GM19240 (cell line): ENCODE measurements at regions not wholly inside any gene's neighbourhood (a gene's known extent, or its start where the extent isn't known, plus 50 kb on each side); places are given as distances from the start of the nearest gene placed in this dataset.

Source experiments
- DNase-seq: peaks from one replicate; pipeline ENCODE4 v3.0.0; 2011; ENCODE audit warnings: low spot score; ENCODE audit not compliant: insufficient read length

DNA sequence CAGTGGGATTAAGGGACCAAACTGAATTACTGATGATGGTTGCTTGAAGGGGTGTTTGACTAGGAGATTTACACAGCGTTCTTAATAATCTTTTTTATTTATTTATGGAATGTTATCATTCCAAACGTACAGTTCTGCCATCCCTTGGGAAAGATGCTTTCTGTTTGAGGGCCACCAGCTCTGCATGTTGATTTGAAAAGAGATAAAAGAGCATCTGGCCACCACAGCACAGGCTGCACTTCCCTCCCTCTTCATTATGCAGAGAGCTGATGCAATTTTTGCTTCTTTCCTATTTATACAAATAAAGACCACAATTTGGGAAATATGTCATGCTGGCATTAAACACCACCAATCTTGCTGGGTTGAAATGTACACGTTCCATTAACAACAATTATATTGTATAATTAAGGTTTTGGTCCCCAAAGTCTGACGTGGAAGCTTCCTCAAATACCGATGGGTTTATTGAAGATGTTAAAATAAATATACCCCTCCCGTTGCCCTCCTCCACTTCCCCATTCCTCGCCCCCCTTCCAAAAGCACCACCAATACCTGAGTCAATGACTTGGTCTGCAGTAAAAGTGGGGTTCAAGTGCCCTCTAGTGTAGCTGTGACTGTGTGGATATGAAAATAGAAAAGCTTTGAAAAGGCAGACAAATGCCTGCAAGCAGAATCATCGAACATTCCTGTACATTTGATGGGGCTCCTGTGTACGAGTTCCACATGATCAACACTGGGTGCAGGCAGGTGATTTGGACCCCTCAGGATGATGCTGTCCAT is 211.9 kb downstream of the HRH4 start:
- no peak for DNase-seq

DNA sequence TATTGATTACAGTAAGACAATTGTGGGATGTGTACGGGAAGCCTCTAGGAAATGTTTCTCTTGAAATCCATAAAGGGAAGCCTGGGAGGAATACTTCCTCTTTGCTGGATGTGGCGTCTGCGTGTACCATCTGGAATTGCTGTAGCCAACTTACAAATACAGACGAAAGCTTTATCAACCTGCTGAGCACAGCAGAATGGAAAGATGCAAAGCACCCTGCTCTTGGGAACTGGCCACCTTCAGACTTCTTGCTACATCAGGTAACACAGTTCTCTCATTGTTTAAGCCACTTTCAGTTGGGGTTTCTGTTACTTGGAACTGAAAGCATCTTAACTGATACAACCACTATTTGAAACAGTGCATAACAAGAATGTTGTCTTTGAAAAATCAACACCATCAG is 213.8 kb downstream of the HRH4 start:
- DNase-seq = no peak

- DNase-seq = no peak
Measured at GRCh38 chr18:24674605-24675004, 214.2 kb downstream of the HRH4 start.

- DNase-seq = no peak
Measured at GRCh38 chr18:24677011-24677410, 216.6 kb downstream of the HRH4 start.

GRCh38 chr18:24678107-24678506 is 217.7 kb downstream of the HRH4 start:
- DNase-seq = no peak

GRCh38 chr18:24678626-24679025 is 218.2 kb downstream of the HRH4 start:
- DNase-seq = no peak

GRCh38 chr18:24679062-24679461 is 218.6 kb downstream of the HRH4 start:
- DNase-seq = no peak

GRCh38 chr18:24683925-24684324 is 223.5 kb downstream of the HRH4 start:
- no peak for DNase-seq

DNA sequence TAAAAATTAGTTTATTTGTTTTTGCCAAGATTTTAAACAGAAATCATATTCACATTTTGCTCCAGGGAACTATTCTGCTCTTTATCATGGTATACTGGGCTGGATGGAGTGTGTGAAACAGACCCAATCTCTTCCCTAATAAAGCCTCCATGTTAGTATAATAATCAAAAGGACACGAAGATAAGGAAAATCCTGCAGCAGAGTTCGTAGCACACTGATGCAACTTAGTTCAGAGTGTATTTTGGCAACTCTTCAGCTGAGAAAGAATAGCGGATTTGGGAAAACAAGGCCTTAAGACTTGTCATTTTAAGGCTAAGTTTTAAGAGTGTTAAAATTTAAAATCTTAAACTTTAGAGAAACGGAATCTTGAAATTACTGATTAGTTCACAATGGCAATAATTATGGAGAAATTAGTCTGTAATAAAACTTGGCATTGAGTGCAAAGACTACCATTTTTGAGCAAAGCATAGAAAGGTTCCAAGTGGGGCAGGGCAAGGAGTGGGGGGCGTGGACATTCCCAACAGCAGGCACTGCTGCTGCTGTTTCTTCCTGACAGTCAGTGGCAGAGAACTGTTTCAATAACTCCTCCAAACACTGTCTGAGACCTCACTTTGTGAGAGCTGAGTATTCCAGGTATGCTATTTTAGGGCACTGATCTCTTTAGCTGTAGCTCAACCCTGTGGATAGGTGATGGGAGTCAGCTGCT is 225.0 kb downstream of the HRH4 start:
- DNase-seq = no peak

DNA sequence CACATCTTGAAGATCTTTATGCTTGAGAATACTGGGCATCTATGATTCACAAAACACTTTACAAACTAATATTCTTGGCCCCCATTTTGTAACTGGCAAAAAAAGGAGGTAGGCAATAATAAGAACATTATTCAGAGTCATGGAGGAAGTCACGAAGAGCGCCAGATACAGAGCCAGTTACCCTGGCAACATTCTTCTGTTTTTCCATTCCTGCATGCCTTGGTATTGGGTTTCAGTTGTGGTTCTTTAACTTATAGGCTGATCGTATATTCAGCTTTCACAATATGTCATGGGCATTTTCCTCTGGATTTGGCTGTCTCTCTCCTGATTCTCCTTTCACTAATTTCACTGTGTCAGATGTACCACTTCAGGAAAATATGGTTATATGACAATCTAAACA is 234.7 kb downstream of the HRH4 start:
- no peak for DNase-seq

- DNase-seq = no peak
Measured at GRCh38 chr18:24702001-24702515, 241.6 kb downstream of the HRH4 start.

DNA sequence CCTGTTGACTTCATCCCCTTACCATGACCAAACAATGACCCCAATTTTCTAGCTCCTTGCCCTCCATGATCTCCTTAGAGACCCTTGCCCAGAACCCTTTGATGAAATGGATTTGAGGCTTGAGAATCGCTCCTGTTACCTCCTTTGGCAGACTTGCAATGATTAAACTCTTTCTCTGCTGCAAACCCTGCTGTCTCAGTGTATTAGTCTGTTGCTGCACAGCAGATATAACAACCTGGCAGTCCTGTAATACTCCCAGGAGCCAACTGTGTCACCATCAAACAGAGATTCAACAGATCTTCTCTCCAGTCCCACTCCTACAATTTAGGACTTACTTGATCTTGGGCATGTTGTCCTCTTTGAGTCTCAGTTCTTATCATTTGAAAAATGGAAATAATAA is 242.9 kb downstream of the HRH4 start:
- no peak for DNase-seq

- no peak for DNase-seq
Measured at GRCh38 chr18:24704946-24705630, 244.7 kb downstream of the HRH4 start.

DNA sequence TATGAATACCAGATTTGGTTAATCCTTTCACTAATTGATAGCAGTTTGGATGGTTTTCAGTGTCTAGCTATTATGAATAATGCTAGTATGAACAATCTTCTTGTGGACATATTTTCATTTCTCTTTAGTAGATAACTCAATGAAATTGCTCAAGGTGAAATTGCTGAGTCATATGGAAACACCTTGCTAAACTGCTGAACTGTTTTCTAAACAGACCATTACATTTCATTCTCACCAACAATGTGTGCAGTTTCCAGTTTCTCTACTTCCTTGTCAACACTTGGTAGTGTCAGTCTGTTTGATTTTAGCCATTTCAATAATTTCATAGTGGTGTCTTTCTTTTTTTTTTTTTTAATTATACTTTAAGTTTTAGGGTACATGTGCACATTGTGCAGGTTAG is 250.0 kb downstream of the HRH4 start:
- no peak for DNase-seq

DNA sequence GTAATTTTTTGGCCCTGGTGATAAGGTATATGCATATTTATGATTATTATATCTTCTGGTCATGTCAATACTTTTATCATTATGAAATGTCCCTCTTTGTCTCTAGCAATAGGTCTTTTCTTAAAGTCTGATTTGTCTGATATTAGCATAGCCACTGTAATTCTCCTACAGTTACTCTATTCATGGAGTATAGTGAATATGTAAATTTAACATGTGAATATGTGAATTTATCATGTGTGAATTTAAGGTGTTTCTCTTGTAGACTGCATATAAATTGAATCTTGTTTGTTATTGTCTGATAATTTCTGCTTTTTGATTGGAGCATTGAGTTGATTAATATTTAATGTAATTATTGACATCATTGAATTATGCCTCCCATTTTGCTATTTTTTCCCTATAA is 259.4 kb downstream of the HRH4 start:
- DNase-seq = no peak

GRCh38 chr18:24721388-24721787 is 261.0 kb downstream of the HRH4 start:
- no peak for DNase-seq

- DNase-seq = no peak
Measured at GRCh38 chr18:24725644-24726415, 265.4 kb downstream of the HRH4 start.

DNA sequence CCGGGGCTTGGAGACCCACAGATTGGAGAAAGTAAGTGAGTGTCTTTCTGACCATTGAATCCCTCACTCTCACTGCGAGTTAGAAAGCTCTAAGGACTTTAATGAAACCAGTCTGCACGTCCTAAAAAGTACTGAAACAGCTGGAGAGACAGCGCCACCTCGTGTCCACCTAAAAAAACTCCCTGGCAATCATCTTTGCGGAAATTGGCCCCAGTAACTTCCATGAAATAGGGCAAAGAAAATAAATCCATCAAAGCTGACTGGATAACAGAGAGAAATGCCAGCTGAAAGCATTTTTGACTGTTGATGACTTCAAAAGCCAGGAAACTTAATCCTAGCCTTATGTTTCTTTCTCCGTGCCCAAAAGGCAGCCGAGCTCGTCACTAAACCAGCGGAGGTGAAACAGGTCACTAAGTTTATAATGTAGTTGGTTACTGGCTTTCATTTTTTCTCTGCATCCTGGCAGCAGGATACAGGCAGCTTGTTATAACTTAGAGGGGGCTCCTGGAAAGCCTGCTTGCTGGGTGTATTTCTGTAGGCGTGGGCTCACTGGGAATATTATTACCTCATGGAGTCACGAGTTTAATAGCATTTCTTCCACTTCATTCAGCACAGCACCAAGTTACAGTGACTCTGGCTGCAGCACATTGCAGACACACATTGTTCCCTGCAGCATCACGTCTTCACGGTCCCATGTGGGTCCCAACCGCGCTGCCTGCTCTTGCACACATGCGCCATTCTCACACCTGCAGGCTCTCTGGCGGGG is 266.5 kb downstream of the HRH4 start:
- peak; percentile 8 for DNase-seq

DNA sequence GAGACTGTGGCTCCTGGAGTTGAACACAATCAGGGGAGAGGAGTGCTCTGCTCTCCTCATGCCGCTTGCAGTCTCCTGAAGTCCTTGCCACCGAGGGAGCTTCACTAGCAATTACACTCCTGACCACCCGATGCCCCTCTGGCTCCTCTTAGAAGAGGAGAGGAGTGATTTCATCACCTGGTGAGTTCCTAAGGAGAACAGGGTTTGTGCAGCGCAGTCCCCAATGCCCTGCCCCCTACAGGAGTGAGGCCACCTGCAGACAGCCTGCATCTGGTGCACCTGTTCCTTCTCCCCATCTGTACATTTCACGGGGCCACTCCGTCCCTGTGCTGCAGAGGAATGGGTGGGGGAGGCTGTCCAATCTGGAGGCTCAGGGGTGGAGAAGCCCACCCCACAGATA is 267.2 kb downstream of the HRH4 start:
- DNase-seq = no peak

DNA sequence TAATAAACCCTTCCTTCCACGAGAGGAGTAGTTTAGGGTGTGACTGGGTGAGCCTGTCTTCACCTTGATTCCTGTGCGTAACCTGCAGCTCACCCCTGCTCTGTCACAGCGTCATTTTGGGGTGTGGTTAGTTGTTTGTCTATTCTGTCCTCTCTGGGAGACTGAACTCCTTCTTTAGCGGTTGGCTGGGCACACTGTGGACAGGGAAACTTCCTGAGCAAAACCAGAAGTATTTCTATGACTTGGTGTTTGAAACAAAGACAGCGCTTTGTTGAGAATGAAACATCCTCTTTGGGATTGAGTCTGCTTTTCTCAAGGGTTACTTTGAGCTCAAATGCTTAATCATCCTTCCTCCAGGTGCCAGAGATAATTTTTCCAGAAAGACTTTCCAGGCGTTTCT is 270.7 kb downstream of the HRH4 start:
- no peak for DNase-seq

DNA sequence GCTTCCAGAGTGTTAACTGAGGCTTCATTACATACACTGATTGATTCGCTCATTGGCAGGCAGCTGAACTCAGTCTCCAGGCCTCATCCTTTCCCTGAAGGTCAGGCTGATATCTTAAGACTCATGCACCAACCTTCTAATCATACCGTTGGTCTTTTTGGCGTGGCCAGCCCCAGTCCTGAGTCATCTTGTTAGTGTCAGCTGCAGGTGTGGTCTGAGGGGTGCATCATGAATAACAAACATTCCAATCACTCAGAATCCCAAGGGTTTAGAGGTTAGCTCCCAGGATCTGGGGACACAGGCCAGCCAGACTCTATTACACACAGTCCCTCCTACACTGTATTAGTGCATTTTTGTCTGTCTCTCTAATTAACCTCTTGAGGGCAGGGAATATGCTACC is 271.5 kb downstream of the HRH4 start:
- no peak for DNase-seq
